ENCODE measurements at regions not wholly inside any gene's neighbourhood (a gene's known extent, or its start where the extent isn't known, plus 50 kb on each side); places are given as distances from the start of the nearest gene placed in this dataset.
"Not testable (repeated sequence)": the region's sequence is repeated elsewhere in the genome, so short reads cannot be mapped to it uniquely, and the experiment has no call there.

GRCh38 chr12:77251799-77252198, 186.4 kb upstream of the E2F7 start:
- DNase-seq, result no peak

- no peak for DNase-seq
These were observed 184.5 kb upstream of the E2F7 start for GRCh38 chr12:77249892-77250291.

- DNase-seq, result no peak
These were observed 182.7 kb upstream of the E2F7 start for GRCh38 chr12:77248036-77248435.

- DNase-seq, result no peak
These were observed 182.2 kb upstream of the E2F7 start for GRCh38 chr12:77247542-77247941.

- no peak for DNase-seq
These were observed 178.0 kb upstream of the E2F7 start for GRCh38 chr12:77243345-77243744.

- no peak for DNase-seq
These were observed 174.2 kb upstream of the E2F7 start for GRCh38 chr12:77239617-77240016.

GRCh38 chr12:77238335-77238734, 173.0 kb upstream of the E2F7 start:
- no peak for DNase-seq

GRCh38 chr12:77237896-77238295, 172.5 kb upstream of the E2F7 start:
- DNase-seq, result no peak

- DNase-seq, result no peak
These were observed 170.7 kb upstream of the E2F7 start for GRCh38 chr12:77236066-77236465.

- DNase-seq, result no peak
These were observed 166.7 kb upstream of the E2F7 start for GRCh38 chr12:77232045-77232444.

GRCh38 chr12:77231501-77231918, 166.1 kb upstream of the E2F7 start:
- DNase-seq, result no peak

- DNase-seq, result no peak
These were observed 164.5 kb upstream of the E2F7 start for GRCh38 chr12:77229640-77230442.

- no peak for DNase-seq
These were observed 163.0 kb upstream of the E2F7 start for GRCh38 chr12:77228376-77228775.

- no peak for DNase-seq
These were observed 161.0 kb upstream of the E2F7 start for GRCh38 chr12:77226368-77226767.

- DNase-seq, result no peak
These were observed 160.0 kb upstream of the E2F7 start for GRCh38 chr12:77225373-77225772.

GRCh38 chr12:77224346-77224745, 159.0 kb upstream of the E2F7 start:
- DNase-seq, result no peak

GRCh38 chr12:77222336-77222735, 157.0 kb upstream of the E2F7 start:
- DNase-seq, result no peak

GRCh38 chr12:77220586-77220985, 155.2 kb upstream of the E2F7 start:
- no peak for DNase-seq

- no peak for DNase-seq
These were observed 152.9 kb upstream of the E2F7 start for GRCh38 chr12:77218278-77218677.

- not testable (repeated sequence) for DNase-seq
These were observed 150.8 kb upstream of the E2F7 start for GRCh38 chr12:77216136-77216535.

GRCh38 chr12:77214136-77214535, 148.8 kb upstream of the E2F7 start:
- DNase-seq, result no peak

GRCh38 chr12:77213319-77213718, 147.9 kb upstream of the E2F7 start:
- no peak for DNase-seq

GRCh38 chr12:77210724-77211123, 145.4 kb upstream of the E2F7 start:
- DNase-seq, result no peak

- no peak for DNase-seq
These were observed 138.7 kb upstream of the E2F7 start for GRCh38 chr12:77204083-77204482.

GRCh38 chr12:77202457-77203060, 137.2 kb upstream of the E2F7 start:
- no peak for DNase-seq

Measured in NCI-H2081 (cell line).